GM19438 (cell line): ENCODE measurements at regions not wholly inside any gene's neighbourhood (a gene's known extent, or its start where the extent isn't known, plus 50 kb on each side); places are given as distances from the start of the nearest gene placed in this dataset.

ENCODE experiments used
- ATAC-seq: cut with Tn5 transposase; IDR thresholded peaks from one replicate; pipeline ENCODE4 v1.9.1; 2021; ENCODE audit warnings: low read depth; ENCODE audit not compliant: unreplicated experiment

DNA sequence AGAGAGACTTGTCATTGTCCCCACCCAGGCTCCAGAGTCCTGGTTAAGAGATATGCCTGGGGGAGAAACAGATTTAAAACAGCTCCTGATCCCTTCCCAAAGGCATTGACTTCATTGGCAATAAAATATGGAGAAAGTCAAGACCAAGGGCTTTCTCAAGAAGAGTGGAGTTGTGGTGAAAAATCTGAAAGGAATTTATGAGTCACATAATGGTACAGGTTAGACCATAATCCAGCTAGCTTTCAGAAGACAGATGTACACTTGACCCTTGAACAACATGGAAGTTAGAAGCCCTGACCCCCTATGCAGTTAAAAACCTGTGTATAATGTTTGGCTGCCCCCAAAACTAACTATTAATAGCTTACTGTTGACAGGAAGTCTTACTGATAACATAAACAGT is 599.1 kb upstream of the SOX11 start:
- no peak for ATAC-seq

DNA sequence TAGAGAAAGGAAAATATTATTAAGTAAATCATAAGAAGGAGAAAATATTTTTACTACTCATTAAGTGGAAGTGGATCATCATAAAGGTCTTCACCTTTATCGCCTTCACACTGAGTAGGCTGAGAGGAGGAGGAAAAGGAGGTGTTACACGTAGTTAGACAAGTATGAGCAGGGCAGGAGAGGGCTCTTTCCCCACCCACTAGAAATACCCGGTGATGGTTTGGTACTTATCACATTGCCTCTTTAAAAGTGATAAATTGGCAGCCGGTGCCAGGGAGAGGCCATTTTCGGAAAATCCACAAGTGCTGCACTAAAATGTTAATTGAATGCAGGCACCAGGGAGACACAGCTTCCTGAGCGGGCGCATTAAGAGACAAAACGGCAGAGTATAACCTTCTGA is 598.7 kb upstream of the SOX11 start:
- ATAC-seq = no peak

DNA sequence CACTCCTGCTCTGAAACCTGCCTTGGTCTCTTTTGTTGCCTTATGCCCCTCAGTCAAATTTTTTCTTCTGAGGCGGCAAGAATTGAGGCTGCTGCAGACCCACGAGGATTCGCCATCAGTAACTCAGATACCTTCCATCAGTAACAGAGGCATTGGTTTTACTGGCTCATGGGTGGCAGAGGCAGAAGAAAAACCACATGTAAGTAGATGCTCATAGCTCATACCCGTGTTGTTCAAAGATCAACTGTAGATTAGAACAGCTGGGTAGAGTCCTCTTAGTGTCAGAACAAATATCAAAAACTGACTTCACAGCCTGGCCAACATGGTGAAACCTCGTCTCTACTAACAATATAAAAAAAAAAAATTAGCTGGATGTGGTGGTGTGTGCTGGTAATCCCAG is 598.0 kb upstream of the SOX11 start:
- ATAC-seq = no peak

GRCh38 chr2:5098286-5098685 is 593.9 kb upstream of the SOX11 start:
- no peak for ATAC-seq

DNA sequence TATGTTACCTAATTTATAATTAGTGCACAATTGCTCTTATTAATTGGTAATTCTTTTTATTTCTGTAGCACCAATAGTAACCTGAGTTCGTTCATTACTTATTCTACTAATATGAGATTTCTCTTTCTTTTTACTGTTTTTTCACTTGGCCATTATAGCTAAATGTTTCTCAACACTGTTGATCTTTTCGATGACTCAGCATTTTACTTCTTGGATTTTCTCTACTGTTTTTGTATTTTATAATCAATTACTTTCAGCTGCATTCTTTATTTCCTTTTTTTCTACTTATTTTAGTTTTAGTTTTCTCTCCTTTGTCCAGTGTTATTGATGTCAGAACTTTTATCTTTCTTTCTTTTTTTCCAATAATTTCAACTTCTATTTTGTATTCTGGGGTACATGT is 589.4 kb upstream of the SOX11 start:
- ATAC-seq = no peak

GRCh38 chr2:5111581-5111980 is 580.6 kb upstream of the SOX11 start:
- ATAC-seq = no peak

- no peak for ATAC-seq
Measured at GRCh38 chr2:5119046-5119445, 573.1 kb upstream of the SOX11 start.

GRCh38 chr2:5121121-5121520 is 571.1 kb upstream of the SOX11 start:
- no peak for ATAC-seq

DNA sequence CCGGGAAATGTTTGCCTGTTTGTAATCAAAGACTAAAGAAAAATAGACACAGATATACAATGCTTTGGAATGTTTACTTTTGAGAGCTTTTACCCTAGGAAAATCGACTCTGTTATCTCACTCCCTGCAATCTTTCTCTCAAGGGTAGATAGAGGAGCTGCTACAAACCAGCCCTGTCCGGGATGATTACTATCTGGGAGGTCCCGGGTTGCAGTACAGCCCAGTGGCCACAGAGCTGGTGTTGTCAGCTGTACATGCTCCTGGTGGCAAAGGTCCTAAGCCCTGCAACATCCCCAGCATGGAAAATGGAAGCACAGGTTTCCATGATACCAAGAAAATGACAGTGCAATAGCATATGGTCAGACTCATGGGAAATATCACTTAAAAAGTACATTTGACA is 570.5 kb upstream of the SOX11 start:
- no peak for ATAC-seq

DNA sequence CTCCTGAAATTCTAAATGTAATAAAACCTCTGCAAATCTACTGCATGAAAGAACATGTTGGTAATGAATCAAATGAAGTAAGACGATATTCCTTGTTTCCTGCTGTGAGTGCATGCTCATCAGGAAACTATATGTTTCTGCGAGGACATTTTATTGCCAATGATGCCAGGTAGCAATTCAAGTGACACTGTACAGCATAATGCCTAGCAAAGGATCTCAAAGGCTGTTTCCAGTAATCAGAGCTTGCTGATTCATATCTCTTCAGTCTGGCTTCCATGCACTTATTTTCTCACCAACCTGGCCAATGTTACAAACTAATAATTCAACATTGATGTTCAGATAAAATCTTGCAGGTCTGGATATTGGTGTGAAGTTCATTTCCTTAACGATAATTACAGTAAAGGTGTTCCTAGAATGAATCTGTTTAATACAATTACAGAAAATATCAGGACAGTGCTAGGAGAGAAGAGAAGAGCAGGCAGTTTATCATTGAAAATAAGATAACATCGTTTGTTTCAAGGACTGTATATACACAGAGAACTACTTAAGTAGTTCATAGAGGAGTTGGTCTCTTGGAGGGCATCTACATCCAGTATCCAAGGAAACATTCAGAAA is 568.5 kb upstream of the SOX11 start:
- no peak for ATAC-seq

- no peak for ATAC-seq
Measured at GRCh38 chr2:5125017-5125730, 567.0 kb upstream of the SOX11 start.

DNA sequence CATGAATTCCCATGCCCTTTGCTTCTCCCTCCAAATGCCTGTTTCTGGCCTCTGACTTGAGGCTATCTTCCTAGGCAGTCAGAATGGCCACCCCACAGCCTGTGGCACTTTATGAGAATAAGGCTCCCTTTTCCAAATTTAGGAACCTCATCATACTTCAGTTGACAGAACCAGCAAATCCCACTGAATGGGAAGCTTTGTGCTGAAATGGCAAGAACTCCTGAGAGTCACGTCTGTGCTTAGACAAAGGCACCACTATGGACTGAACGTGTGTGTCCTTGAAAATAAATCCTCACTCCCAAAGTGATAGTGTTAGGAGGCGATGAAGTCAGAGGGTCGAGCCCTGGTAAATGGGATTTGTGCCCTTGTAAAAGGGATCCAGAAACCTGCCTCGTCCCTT is 559.9 kb upstream of the SOX11 start:
- no peak for ATAC-seq

DNA sequence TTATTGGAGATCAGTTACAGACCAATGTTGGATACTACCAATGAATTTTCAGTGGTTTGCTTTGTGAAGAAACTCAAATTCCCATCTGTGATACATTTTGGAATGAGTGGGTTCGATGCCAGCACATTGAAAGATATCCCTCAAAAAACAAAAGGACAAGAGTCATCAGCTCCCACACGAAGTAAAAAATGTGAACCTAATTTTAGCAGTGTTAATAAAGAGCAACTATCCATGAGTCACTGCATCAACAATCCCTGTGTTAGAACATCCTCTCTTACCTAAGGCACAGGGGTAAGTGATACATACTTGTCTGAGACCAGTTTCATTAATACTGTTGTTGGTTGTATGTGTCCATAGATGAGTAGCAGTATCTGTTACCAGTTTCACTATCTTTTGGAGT is 551.8 kb upstream of the SOX11 start:
- ATAC-seq = no peak

DNA sequence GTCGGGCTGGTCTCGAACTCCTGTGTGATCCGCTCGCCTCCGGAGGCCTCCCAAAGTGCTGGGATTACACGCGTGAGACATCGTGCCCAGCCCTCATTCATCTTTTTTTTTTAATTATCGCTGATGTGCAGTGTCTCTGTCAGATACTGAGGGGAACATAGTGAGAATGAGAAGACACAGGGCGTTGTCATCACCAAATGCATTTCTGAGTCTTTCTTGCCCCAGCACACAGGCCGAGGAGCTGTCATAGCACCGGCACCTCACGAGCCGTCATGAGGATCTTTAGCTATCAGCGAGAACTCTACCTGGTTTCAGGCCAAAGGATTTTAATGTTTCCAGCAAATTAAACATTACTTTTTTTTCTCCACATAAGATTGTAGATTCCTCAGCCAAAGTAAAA is 548.0 kb upstream of the SOX11 start:
- no peak for ATAC-seq

DNA sequence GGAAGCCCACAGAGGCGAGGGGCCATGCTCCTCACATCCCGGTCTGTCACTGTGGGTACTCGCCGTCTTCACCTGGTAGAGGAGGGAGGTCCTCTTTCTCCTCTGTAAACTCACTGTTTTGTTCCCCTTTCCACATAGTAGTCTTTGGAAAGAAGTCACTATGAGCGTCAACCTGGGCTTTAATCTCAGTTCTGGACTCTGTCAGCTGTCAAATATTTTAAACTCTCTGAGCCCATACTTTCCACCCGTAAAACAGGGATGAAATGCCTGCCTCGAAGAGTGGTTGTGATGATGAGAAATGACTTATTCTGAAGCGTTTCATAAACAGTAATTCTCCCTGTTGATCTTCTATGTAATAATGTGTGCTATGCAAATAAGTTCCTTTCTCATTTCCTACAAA is 547.1 kb upstream of the SOX11 start:
- ATAC-seq = no peak

DNA sequence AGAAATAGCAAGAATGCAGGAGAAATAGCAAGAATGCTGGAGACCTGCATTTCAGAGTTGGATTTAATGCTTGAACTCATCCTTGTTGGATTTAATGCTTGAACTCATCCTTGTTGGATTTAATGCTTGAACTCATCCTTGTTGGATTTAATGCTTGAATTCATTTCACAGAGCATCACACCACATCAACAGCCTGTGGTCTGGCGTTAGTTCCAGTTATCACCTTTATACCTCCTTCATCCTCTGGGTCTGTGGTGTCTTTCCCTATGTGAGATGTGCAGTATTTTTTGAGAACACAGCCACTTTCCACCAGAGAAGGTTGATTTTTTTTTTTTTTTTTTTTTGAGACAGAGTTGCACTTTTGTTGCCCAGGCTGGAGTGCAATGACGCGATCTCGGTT is 546.4 kb upstream of the SOX11 start:
- ATAC-seq = no peak

DNA sequence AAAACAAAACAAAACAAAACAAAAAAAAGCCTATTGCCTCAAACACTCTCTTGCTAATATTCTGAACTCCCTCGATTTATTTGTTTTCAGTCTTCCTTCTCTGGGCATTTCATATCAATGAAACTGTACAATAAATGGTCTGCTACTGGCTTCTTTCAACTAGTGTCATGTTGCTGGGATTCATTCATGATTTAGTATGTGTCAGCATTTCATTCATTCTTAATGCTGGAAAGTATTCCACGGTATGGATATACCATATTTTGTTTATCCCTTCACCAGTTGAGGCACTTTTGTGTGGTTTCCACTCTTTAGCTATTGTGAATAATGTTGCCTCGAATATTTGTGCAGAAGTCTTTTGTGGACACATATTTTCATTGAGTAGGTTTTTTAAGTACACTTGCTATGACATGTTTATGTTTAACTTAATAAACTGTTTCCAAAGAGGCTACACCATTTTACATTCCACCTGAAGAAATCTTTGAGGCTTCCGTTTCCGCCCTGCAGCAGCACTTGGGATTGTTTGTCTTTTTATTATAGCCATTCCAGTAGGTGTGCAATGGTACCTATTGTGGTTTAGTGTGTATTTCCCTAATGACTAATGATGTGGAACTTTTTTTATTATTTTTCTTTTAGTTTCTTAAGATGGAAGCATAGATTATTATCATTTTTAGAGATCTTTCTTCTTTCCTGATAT is 543.6 kb upstream of the SOX11 start:
- no peak for ATAC-seq

DNA sequence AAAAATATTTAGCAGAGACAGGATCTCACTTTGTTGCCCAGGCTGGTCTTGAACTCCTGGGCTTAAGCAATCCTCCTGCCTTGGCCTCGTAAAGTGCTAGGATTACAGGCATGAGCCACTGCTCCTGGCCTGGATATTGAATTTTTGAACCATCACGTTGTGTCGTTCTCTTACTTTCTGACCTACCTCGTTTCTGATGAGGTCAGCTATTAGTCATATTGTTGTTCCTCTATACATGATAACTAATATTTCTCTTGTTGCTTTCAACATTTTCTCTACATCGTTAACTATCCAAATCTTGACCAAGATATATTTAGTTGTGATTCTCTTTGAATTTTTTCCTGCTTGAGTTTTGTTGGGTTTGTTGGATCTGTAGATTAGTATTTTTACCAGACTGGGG is 541.3 kb upstream of the SOX11 start:
- no peak for ATAC-seq

DNA sequence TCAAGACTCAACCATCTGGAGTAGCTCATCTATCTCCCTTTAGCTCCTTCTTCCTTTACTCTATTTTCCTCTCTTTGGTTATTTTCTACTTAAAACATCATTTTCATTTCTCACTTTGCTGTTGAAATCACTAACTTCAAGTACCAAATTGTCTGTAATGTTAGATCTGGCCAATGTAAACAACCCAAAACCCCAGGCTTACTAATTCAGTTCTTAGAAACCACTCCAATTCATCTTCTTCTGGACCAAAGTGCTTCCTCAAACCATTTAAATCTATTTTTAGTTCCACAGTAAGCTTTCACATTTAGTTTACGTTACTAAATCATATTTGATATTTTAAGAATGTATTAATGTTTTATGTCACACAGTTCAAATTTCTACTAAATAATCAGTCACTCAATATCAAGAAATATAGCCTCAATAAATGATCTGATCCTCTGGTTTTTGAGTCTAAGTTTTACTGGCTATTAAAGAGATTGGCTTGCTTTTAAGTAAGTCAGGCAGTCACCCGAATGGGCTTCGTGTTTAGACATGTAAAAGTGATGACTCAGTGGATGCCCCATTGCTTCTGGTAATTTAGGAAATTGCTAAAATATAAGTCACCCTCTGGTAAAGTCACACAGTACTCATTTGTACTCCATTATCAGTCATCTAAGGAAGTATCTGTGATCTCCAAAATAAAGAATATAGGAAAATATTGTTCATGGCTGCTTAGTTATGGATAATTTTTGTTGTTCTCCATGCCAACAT is 527.2 kb upstream of the SOX11 start:
- no peak for ATAC-seq

DNA sequence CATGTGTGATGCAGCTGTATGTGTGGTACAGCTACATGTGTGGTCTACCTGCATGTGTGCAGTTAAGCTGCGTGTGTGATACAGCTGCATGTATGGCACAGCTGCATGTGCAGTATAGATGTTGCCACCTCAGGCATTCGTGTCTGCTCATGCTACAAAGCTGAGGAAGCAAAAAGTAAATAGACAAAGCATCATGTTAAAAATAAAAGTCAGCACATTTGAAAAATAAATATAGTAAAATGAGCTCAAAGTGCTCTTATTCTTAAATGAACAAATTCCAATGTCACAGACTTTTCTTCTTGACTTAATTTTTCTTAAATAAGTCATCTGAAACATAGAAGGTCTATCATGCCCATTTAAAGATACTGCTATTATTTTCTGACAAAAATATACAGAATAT is 519.3 kb upstream of the SOX11 start:
- no peak for ATAC-seq

DNA sequence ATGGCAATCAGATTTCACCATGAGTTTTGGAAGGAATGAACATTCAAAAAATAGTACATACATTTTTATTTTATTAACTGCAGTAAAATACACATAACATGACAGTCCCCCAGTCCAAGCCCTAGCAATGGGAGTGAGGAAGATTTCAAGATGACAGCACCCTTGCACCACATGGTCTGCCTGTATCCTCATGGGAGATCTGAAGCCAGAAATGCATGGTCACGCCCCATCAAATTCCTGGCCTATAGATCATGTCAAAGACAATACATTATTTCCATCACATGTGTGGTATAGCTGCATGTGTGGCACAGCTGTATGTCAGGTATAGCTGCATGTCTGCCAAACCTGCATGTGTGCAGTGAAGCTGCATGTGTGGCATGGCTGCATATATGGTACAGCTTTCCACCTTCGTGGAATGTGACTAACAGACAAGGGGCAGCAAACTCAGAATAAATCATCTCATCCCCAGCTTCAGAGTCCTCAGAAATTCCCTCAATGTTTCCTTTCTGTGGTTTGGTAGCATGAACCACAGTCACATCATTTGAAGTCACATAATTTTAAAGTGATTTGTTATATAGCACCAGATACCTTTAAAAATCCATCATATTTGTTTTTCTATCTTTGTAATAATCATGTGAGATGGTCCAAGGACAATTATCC is 518.2 kb upstream of the SOX11 start:
- ATAC-seq = no peak
